ENCODE measurements at regions not wholly inside any gene's neighbourhood (a gene's known extent, or its start where the extent isn't known, plus 50 kb on each side); places are given as distances from the start of the nearest gene placed in this dataset.

DNA sequence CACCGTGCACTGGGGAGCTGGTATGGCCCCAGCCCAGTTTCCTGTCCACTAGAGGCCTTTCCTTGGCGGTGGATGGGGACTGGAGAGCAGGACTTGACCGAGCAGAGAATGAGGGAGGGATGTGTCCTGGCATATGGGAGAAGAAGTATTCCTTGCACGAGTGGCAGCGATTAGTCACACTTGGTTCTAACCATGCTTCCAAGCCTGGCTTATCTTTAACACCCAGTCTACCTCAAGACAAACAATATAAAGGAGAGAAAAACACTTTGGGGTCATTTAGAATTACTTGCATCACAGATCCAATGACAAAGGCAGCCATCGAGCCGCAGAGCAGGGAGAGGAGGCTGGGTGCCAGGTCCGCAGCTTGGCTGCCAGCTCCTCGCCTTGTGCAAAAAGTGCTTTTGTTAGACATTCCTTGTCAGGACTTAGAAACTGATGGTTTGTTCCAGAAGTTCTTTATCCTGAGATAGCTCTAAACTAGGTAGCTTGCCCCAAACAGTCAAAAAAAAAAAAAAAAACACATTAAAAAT lies 214.9 kb upstream of the GMDS start:
- peaks cover 0 to 9% (median 2%) of the 10 kb centered on the region in 5 donors for H3K9me3 Mint-ChIP-seq
- H3K27ac Mint-ChIP-seq: no peak overlapping the region
- H3K4me3 ChIP-seq (ENCODE audit: low read length): no peak overlapping the region
- no peaks in the 10 kb centered on the region for H3K4me1 ChIP-seq (ENCODE audit: insufficient read depth, low read length)
- H3K27me3 ChIP-seq (ENCODE audit: insufficient read depth, low read length, poor library complexity, severe bottlenecking): no peaks in the 10 kb centered on the region
- peaks cover 0 to 3% (median 0%) of the 10 kb centered on the region in 3 donors for H3K36me3 Mint-ChIP-seq
- ChIA-PET POLR2A (no interaction called here), CTCF (no interaction called here)
- no peak overlapping the region for H3K27ac ChIP-seq (ENCODE audit: low read depth, low read length)
- no peaks in the 10 kb centered on the region for H3K36me3 ChIP-seq (ENCODE audit: insufficient read depth, low read length)
- no peaks in the 10 kb centered on the region for H3K9me3 ChIP-seq (ENCODE audit: low read length)
- no peak for DNase-seq
- H3K4me3 Mint-ChIP-seq: no peak overlapping the region
- no peaks in the 10 kb centered on the region for H3K4me1 Mint-ChIP-seq
- H3K27me3 Mint-ChIP-seq: peaks cover 3 to 11% of the 10 kb centered on the region in 2 donors

DNA sequence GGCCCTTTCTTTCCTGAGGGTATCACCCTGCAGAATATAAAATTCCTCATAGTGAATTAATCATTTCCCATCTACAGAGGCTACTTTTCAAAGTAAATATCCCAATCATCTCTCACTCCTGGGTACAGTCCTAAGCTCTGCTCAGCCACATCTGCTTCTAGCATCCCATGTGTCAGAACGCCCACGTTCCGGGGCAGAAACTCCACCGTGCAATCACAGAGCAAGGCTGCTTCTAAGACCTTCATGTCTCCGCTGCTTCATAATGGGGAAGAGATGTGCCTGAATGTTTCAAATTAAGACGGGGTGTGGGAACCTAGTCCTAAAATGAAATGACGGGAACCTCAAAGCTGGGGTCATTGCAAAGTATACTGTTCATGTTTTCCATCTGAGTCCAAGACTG lies 208.8 kb upstream of the GMDS start:
- ChIA-PET CTCF (no interaction called here), POLR2A (no interaction called here)
- no peaks in the 10 kb centered on the region for H3K4me1 Mint-ChIP-seq
- peaks cover 6 to 10% of the 10 kb centered on the region in 2 donors for H3K27me3 Mint-ChIP-seq
- no peaks in the 10 kb centered on the region for H3K27me3 ChIP-seq (ENCODE audit: insufficient read depth, low read length, poor library complexity, severe bottlenecking)
- peaks cover 0 to 3% (median 0%) of the 10 kb centered on the region in 3 donors for H3K36me3 Mint-ChIP-seq
- no peaks in the 10 kb centered on the region for H3K4me1 ChIP-seq (ENCODE audit: insufficient read depth, low read length)
- no peak overlapping the region for H3K27ac Mint-ChIP-seq
- no peaks in the 10 kb centered on the region for H3K9me3 ChIP-seq (ENCODE audit: low read length)
- no peaks in the 10 kb centered on the region for H3K36me3 ChIP-seq (ENCODE audit: insufficient read depth, low read length)
- H3K4me3 ChIP-seq (ENCODE audit: low read length): no peak overlapping the region
- H3K4me3 Mint-ChIP-seq: no peak overlapping the region
- no peak overlapping the region for H3K27ac ChIP-seq (ENCODE audit: low read depth, low read length)
- no peak for DNase-seq
- H3K9me3 Mint-ChIP-seq: peaks cover 0 to 4% (median 0%) of the 10 kb centered on the region in 5 donors

DNA sequence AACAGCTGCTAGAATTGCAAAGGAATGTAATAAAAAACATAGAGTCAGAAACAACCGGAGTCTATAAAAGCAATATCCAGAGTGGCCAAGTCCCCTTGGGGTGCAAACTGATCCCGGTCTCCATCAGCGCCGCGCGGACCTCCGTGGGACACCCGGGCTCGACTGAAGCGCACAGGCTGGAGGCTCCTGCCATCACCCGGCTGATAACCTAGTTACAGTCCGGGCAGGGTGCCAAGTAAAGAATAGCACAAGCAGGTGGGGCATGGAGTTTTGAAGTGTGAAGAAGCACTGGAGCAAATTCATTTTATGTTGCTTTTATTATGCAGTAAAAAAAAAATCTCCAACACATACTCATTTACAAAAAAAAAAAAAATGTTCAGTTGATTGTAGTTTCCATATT lies 205.1 kb upstream of the GMDS start:
- ChIA-PET CTCF (no interaction called here), POLR2A (no interaction called here)
- Histone ChIP-seq H3K4me1 (ENCODE audit: insufficient read depth, low read length) (no peaks in the 10 kb centered on the region), H3K36me3 (ENCODE audit: insufficient read depth, low read length) (no peaks in the 10 kb centered on the region), H3K9me3 (ENCODE audit: low read length) (no peaks in the 10 kb centered on the region), H3K27ac (ENCODE audit: low read depth, low read length) (no peak overlapping the region), H3K27me3 (ENCODE audit: insufficient read depth, low read length, poor library complexity, severe bottlenecking) (no peaks in the 10 kb centered on the region), H3K4me3 (ENCODE audit: low read length) (no peak overlapping the region)
- H3K4me3 Mint-ChIP-seq: no peak overlapping the region
- H3K27ac Mint-ChIP-seq: no peak overlapping the region
- H3K4me1 Mint-ChIP-seq: peaks cover 3 to 5% (median 5%) of the 10 kb centered on the region in 3 donors
- H3K36me3 Mint-ChIP-seq: peaks cover 0 to 4% (median 0%) of the 10 kb centered on the region in 3 donors
- no peaks in the 10 kb centered on the region for H3K9me3 Mint-ChIP-seq
- no peak for DNase-seq
- peaks cover 6 to 15% of the 10 kb centered on the region in 2 donors for H3K27me3 Mint-ChIP-seq

DNA sequence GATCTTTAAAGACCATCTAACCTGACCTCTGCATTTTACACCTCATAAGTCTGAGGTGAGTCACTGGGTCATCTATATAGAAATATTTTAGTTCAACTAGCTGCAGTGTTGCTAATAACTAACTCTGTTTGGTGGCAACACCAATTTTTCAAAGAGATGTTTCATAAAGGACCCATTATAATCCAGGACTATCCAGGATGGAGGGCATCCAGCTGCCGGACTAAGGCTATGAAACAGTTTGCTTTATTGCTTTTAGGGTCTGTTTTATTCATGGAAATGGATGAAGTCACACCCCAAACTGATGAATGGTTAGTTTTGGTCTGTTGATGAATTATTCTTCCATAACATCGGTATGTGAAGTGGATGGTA lies 204.2 kb upstream of the GMDS start:
- Histone ChIP-seq H3K27me3 (ENCODE audit: insufficient read depth, low read length, poor library complexity, severe bottlenecking) (no peaks in the 10 kb centered on the region), H3K4me1 (ENCODE audit: insufficient read depth, low read length) (no peaks in the 10 kb centered on the region), H3K27ac (ENCODE audit: low read depth, low read length) (no peak overlapping the region), H3K9me3 (ENCODE audit: low read length) (no peaks in the 10 kb centered on the region), H3K36me3 (ENCODE audit: insufficient read depth, low read length) (no peaks in the 10 kb centered on the region), H3K4me3 (ENCODE audit: low read length) (no peak overlapping the region)
- Mint-ChIP-seq H3K27ac (no peak overlapping the region), H3K9me3 (no peaks in the 10 kb centered on the region), H3K4me3 (no peak overlapping the region), H3K4me1 (peaks cover 3 to 5% (median 5%) of the 10 kb centered on the region in 3 donors), H3K27me3 (peaks cover 6 to 11% of the 10 kb centered on the region in 2 donors), H3K36me3 (peaks cover 0 to 4% (median 3%) of the 10 kb centered on the region in 3 donors)
- CTCF ChIA-PET: interaction anchor here (1.9 kb wide), 1 partner anchor 853 kb away, joined by 5 read pairs; no protein-coding TSS in a partner anchor
- POLR2A ChIA-PET: no interaction called here
- DNase-seq: no peak

DNA sequence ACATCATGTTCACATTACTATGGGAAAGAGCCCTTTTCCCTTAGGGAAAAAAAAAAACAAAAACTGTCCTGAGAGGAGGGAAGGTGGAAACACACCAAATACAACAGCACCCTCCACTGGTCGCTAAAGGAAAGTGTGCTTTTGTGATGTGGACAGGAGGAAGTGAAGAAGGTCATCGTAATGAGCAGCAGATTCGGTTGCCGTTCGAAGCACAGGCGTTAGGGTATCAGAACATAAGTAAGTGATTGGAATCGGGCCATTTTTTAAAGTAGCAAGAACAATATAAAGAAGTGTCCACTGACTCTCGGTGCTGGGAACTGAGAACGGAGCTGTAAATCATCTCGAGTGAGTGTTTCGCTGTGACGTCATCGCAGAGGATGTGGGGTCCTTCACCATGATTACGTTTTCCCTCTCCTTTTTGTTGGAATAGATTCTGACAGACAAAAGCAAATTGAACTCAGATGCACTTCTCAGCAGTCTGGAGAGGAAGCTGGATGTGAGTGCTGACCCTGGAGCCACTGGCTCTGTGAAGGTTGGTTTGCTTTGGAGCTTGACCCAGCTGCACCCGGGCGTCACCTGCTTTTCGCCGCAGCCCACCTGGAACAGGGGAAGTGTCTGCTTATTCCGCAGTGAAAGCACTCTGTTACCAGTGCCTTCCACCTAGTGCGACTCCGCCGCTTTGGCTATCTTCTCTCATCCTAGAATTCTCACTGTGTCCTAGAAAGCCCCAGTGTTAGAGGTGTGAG lies 203.6 kb upstream of the GMDS start:
- ChIA-PET CTCF (interaction anchor here (1.1 to 1.9 kb wide), 2 partner anchors 186 to 853 kb away, joined by 3 to 5 read pairs; no protein-coding TSS in a partner anchor), POLR2A (no interaction called here)
- H3K4me3 Mint-ChIP-seq: peak overlapping the region in 5 of 7 donors; percentile 11 to 75 (median 54)

DNA sequence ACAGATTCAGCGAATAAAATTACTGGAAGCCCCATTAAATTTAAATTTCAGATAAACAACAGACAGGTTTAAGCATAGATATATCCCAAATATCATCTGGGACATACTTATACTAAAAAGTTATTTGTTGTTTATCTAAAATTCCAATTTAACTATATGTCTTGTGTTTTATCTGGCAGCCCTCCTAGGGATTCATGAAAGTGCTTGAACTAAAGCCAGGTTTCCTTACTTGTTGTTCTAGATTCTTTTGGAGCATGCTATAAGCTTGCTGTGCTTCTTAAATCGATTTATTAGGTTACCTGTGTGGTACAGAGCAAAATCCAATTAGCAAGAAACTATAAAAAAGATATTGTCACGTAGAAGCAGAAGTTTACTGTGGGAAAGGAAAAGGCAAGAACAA lies 202.5 kb upstream of the GMDS start:
- H3K4me1 ChIP-seq (ENCODE audit: insufficient read depth, low read length): no peaks in the 10 kb centered on the region
- DNase-seq: no peak
- H3K27me3 Mint-ChIP-seq: peaks cover 4 to 9% of the 10 kb centered on the region in 2 donors
- H3K36me3 Mint-ChIP-seq: peaks cover 0 to 4% (median 3%) of the 10 kb centered on the region in 3 donors
- no peaks in the 10 kb centered on the region for H3K27me3 ChIP-seq (ENCODE audit: insufficient read depth, low read length, poor library complexity, severe bottlenecking)
- H3K4me1 Mint-ChIP-seq: peaks cover 3 to 5% (median 5%) of the 10 kb centered on the region in 3 donors
- H3K27ac ChIP-seq (ENCODE audit: low read depth, low read length): no peak overlapping the region
- H3K27ac Mint-ChIP-seq: no peak overlapping the region
- no peaks in the 10 kb centered on the region for H3K36me3 ChIP-seq (ENCODE audit: insufficient read depth, low read length)
- POLR2A ChIA-PET: no interaction called here
- CTCF ChIA-PET: interaction anchor here (1.1 to 1.9 kb wide), 2 partner anchors 187 to 852 kb away, joined by 3 to 5 read pairs; no protein-coding TSS in a partner anchor
- H3K4me3 Mint-ChIP-seq: no peak overlapping the region
- H3K9me3 Mint-ChIP-seq: no peaks in the 10 kb centered on the region
- H3K9me3 ChIP-seq (ENCODE audit: low read length): no peaks in the 10 kb centered on the region
- H3K4me3 ChIP-seq (ENCODE audit: low read length): no peak overlapping the region

More for the DNA sequence above, 203.6 kb upstream of the GMDS start:
- no peak for DNase-seq
- Histone ChIP-seq H3K9me3 (ENCODE audit: low read length) (no peaks in the 10 kb centered on the region), H3K36me3 (ENCODE audit: insufficient read depth, low read length) (no peaks in the 10 kb centered on the region), H3K4me3 (ENCODE audit: low read length) (no peak overlapping the region), H3K27ac (ENCODE audit: low read depth, low read length) (no peak overlapping the region), H3K4me1 (ENCODE audit: insufficient read depth, low read length) (no peaks in the 10 kb centered on the region), H3K27me3 (ENCODE audit: insufficient read depth, low read length, poor library complexity, severe bottlenecking) (no peaks in the 10 kb centered on the region)
- H3K27ac Mint-ChIP-seq: peak overlapping the region in 1 of 8 donors; percentile 36
- peaks cover 4 to 11% of the 10 kb centered on the region in 2 donors for H3K27me3 Mint-ChIP-seq
- H3K9me3 Mint-ChIP-seq: no peaks in the 10 kb centered on the region
- peaks cover 3 to 5% (median 5%) of the 10 kb centered on the region in 3 donors for H3K4me1 Mint-ChIP-seq
- peaks cover 0 to 4% (median 3%) of the 10 kb centered on the region in 3 donors for H3K36me3 Mint-ChIP-seq

DNA sequence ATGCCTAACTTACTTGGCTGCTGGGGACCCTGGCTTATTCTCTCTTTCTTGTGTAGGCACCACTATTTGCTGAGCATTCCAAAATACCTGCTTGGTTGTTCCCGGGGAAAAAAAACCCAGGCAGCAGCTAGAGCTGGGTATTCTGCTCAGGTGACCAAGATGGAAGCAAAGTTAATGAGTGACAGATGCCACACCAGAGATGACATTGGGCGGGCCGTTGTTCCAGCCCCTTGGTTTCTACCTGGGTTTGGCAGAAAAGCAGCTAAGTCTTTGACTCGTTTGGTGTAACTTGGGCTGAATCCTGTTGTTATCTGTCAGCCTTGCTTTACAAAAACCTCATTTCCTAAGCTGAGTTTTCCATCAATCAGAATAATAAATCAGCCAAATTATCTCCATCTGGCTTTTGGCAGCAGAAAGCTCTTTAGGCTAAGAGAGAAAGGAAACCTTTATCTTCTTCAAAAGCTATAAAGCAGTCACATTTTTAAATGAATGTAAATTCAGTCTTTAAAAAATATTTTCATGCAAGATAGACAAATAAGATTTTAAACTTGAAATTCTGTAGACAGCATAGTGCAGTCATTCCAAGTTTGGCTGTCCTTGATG lies 202.0 kb upstream of the GMDS start:
- Histone ChIP-seq H3K36me3 (ENCODE audit: insufficient read depth, low read length) (no peaks in the 10 kb centered on the region), H3K4me3 (ENCODE audit: low read length) (no peak overlapping the region), H3K27me3 (ENCODE audit: insufficient read depth, low read length, poor library complexity, severe bottlenecking) (no peaks in the 10 kb centered on the region), H3K27ac (ENCODE audit: low read depth, low read length) (no peak overlapping the region), H3K9me3 (ENCODE audit: low read length) (no peaks in the 10 kb centered on the region), H3K4me1 (ENCODE audit: insufficient read depth, low read length) (no peaks in the 10 kb centered on the region)
- Mint-ChIP-seq H3K27ac (no peak overlapping the region), H3K9me3 (no peaks in the 10 kb centered on the region), H3K4me3 (no peak overlapping the region), H3K36me3 (peaks cover 0 to 4% (median 3%) of the 10 kb centered on the region in 3 donors), H3K27me3 (peaks cover 4 to 8% of the 10 kb centered on the region in 2 donors), H3K4me1 (peaks cover 3 to 5% (median 5%) of the 10 kb centered on the region in 3 donors)
- POLR2A ChIA-PET: no interaction called here
- DNase-seq: no peak
- CTCF ChIA-PET: interaction anchor here (1.9 kb wide), 1 partner anchor 851 kb away, joined by 5 read pairs; no protein-coding TSS in a partner anchor

All from CD8-positive, alpha-beta memory T cell (primary cell).